H1 (cell line): ENCODE measurements at regions not wholly inside any gene's neighbourhood (a gene's known extent, or its start where the extent isn't known, plus 50 kb on each side); places are given as distances from the start of the nearest gene placed in this dataset.

Experiments used
- CTCF ChIA-PET: fragments of 300-600 bp; sonication (Branson Sonifier 250); formaldehyde crosslinking; loops from one replicate; lab custom pipeline; 2021; ENCODE audit not compliant: partially characterized antibody; lab: Charles Lee
- POLR2A ChIA-PET: fragments of 300-600 bp; sonication (Branson Sonifier 250); formaldehyde crosslinking; loops from one replicate; lab custom pipeline; 2021; ENCODE audit warnings: inconsistent platforms; ENCODE audit not compliant: partially characterized antibody; lab: Charles Lee
- DNase-seq, 2 experiments: peaks; one replicate each; pipeline versions ENCODE4 v3.0.0 to v3.0.0-alpha.2; 2010 to 2022; ENCODE audit warnings: low spot score in 2 of 2, low read depth in 1 of 2, mixed read lengths in 1 of 2
- FAIRE-seq: peaks from 2 replicates; lab custom pipeline; 2011; peaks lifted over from hg19 to GRCh38; lab: Jason Lieb, UNC
- H2AFZ ChIP-seq: 2 replicates; pipeline ENCODE4 v1.8.1; 2012; ENCODE audit warnings: low read length, inconsistent platforms
- H2AK5ac ChIP-seq: 2 replicates; pipeline ENCODE4 v1.6.1; 2013; ENCODE audit warnings: low read depth, low read length
- H2BK120ac ChIP-seq: replicated peaks from 2 replicates; pipeline ENCODE3; 2013; ENCODE audit warnings: low read depth, low read length, inconsistent platforms
- H2BK12ac ChIP-seq: 2 replicates; pipeline ENCODE4 v1.6.1; 2013; ENCODE audit warnings: low read depth, low read length
- H2BK15ac ChIP-seq: 2 replicates; pipeline ENCODE4 v1.6.1; 2013; ENCODE audit warnings: low read length
- H2BK20ac ChIP-seq: 2 replicates; pipeline ENCODE4 v1.6.1; 2013; ENCODE audit warnings: low read length
- H2BK5ac ChIP-seq: 2 replicates; pipeline ENCODE4 v1.6.1; 2013; ENCODE audit warnings: low read depth, low read length
- H3K14ac ChIP-seq: 2 replicates; pipeline ENCODE4 v1.6.1; 2013; ENCODE audit warnings: inconsistent platforms; ENCODE audit not compliant: insufficient read length
- H3K18ac ChIP-seq: 2 replicates; pipeline ENCODE4 v1.6.1; 2013; ENCODE audit warnings: low read length; ENCODE audit errors: extremely low read depth
- H3K23ac ChIP-seq: 2 replicates; pipeline ENCODE4 v1.6.1; 2013; ENCODE audit warnings: inconsistent platforms; ENCODE audit not compliant: insufficient read length
- H3K23me2 ChIP-seq: 2 replicates; pipeline ENCODE4 v1.6.1; 2013; ENCODE audit warnings: low read depth, low read length
- H3K27ac ChIP-seq: 2 replicates; pipeline ENCODE4 v1.6.1; 2011; ENCODE audit warnings: low read depth, low read length, inconsistent platforms
- H3K27me3 ChIP-seq, 4 experiments: replicated peaks in 1 of 4; 1 replicate in 1 of 4; 2 replicates in 3 of 4; pipeline versions ENCODE4 v1.6.1 to v1.8.1; 2011 to 2013; ENCODE audit warnings: low read length in 3 of 4, mild to moderate bottlenecking in 3 of 4, inconsistent platforms in 2 of 4, mixed read lengths in 2 of 4, moderate library complexity in 1 of 4; ENCODE audit not compliant: control insufficient read depth in 3 of 4, insufficient read depth in 3 of 4; ENCODE audit errors: extremely low read depth in 1 of 4
- H3K36me3 ChIP-seq, 4 experiments: 2 replicates each; pipeline versions ENCODE4 v1.6.1 to v1.8.1; 2011 to 2013; ENCODE audit warnings: mild to moderate bottlenecking in 4 of 4, low read length in 3 of 4, moderate library complexity in 2 of 4, control low read depth in 1 of 4, inconsistent platforms in 1 of 4; ENCODE audit not compliant: insufficient read depth in 4 of 4, control insufficient read depth in 2 of 4
- H3K4ac ChIP-seq: replicated peaks from 2 replicates; pipeline ENCODE3; 2013; ENCODE audit warnings: low read length, low read depth, mixed read lengths, inconsistent platforms; ENCODE audit not compliant: insufficient read length
- H3K4me1 ChIP-seq, 4 experiments: replicated peaks in 1 of 4; 1 replicate in 1 of 4; 2 replicates in 3 of 4; pipeline versions ENCODE4 v1.6.1 to v1.8.1; 2011 to 2013; ENCODE audit warnings: low read length in 3 of 4, inconsistent platforms in 2 of 4, mixed read lengths in 1 of 4; ENCODE audit not compliant: insufficient read depth in 4 of 4, control insufficient read depth in 3 of 4
- H3K4me2 ChIP-seq, 2 experiments: 2 replicates each; pipeline versions ENCODE4 v1.6.1 to v1.8.1; 2011 to 2013; ENCODE audit warnings: low read depth in 2 of 2, low read length in 2 of 2, control low read depth in 1 of 2, inconsistent platforms in 1 of 2, mild to moderate bottlenecking in 1 of 2; ENCODE audit not compliant: insufficient read depth in 1 of 2
- H3K4me3 ChIP-seq, 4 experiments: fragments of 200-600, 300-600 bp in 1 of 4; sonication (generic), shearing (Covaris generic), sonication (Bioruptor Twin) in 1 of 4; 2 replicates each; pipeline versions ENCODE4 v1.5.1 to v1.8.1; 2011 to 2016; ENCODE audit warnings: low read length in 4 of 4, low read depth in 3 of 4, control low read depth in 2 of 4, inconsistent platforms in 2 of 4, mild to moderate bottlenecking in 2 of 4, mixed read lengths in 1 of 4, moderate library complexity in 1 of 4; ENCODE audit not compliant: insufficient read depth in 2 of 4; ENCODE audit errors: extremely low read depth in 1 of 4
- H3K56ac ChIP-seq: replicated peaks from 2 replicates; pipeline ENCODE3; 2013; ENCODE audit warnings: low read depth, mild to moderate bottlenecking, mixed read lengths, low read length, inconsistent platforms; ENCODE audit not compliant: insufficient read length
- H3K79me1 ChIP-seq: 2 replicates; pipeline ENCODE4 v1.6.1; 2013; ENCODE audit warnings: low read depth, low read length, control low read depth
- H3K79me2 ChIP-seq, 2 experiments: 2 replicates each; pipeline versions ENCODE4 v1.6.1 to v1.8.1; 2012 to 2013; ENCODE audit warnings: low read length in 2 of 2, mild to moderate bottlenecking in 2 of 2, inconsistent platforms in 1 of 2; ENCODE audit not compliant: insufficient read depth in 2 of 2, control insufficient read depth in 1 of 2
- H3K9ac ChIP-seq, 4 experiments: replicated peaks in 1 of 4; 1 replicate in 1 of 4; 2 replicates in 3 of 4; pipeline versions ENCODE4 v1.6.1 to v1.8.1; 2011 to 2013; ENCODE audit warnings: low read depth in 3 of 4, low read length in 3 of 4, control low read depth in 2 of 4, mild to moderate bottlenecking in 2 of 4, moderate library complexity in 2 of 4, inconsistent platforms in 1 of 4; ENCODE audit errors: extremely low read depth in 1 of 4
- H3K9me3 ChIP-seq, 2 experiments: 2 replicates each; pipeline versions ENCODE4 v1.6.1 to v1.8.1; 2012 to 2013; ENCODE audit warnings: mild to moderate bottlenecking in 2 of 2, moderate library complexity in 2 of 2, control low read depth in 1 of 2, inconsistent platforms in 1 of 2, low read depth in 1 of 2, low read length in 1 of 2, mixed read lengths in 1 of 2; ENCODE audit not compliant: insufficient read depth in 2 of 2
- H4K20me1 ChIP-seq, 2 experiments: replicated peaks in 1 of 2; 2 replicates each; pipeline versions ENCODE3 to v1.8.1; 2011 to 2013; ENCODE audit warnings: inconsistent platforms in 2 of 2, low read length in 2 of 2, mild to moderate bottlenecking in 1 of 2; ENCODE audit not compliant: insufficient read depth in 2 of 2, control insufficient read depth in 1 of 2
- H4K5ac ChIP-seq: 2 replicates; pipeline ENCODE4 v1.6.1; 2013; ENCODE audit warnings: low read length, low read depth, mixed read lengths, inconsistent platforms; ENCODE audit not compliant: insufficient read length
- H4K8ac ChIP-seq: 2 replicates; pipeline ENCODE4 v1.8.0; 2013; ENCODE audit warnings: mild to moderate bottlenecking, moderate library complexity, low read length, inconsistent platforms; ENCODE audit not compliant: insufficient read depth; ENCODE audit errors: extremely low read depth
- H4K91ac ChIP-seq: replicated peaks from 2 replicates; pipeline ENCODE3; 2013; ENCODE audit warnings: low read length, mixed read lengths, inconsistent platforms; ENCODE audit not compliant: insufficient read length
- CBX5 ChIP-seq: fragments of 300-800, 300-1000 bp; sonication (generic); IDR thresholded peaks from 2 replicates; pipeline ENCODE4 v1.7.1; 2016; ENCODE audit warnings: antibody characterized with exemption, low read length, low read depth
- CEBPB ChIP-seq: IDR thresholded peaks from 2 replicates; pipeline ENCODE4 v1.6.1; 2012; ENCODE audit warnings: low read depth, low read length
- CTBP2 ChIP-seq: IDR thresholded peaks from 2 replicates; pipeline ENCODE4 v1.7.0; 2011; ENCODE audit warnings: borderline replicate concordance, mild to moderate bottlenecking, moderate library complexity, mixed read lengths, low read length; ENCODE audit not compliant: insufficient read depth, insufficient read length
- KDM5A ChIP-seq: fragments of 200-600 bp; IDR thresholded peaks from 2 replicates; pipeline ENCODE4 v1.7.1; 2012; ENCODE audit warnings: mild to moderate bottlenecking, low read length, inconsistent platforms, mixed read lengths
- RBBP5 ChIP-seq: IDR thresholded peaks from 2 replicates; pipeline ENCODE4 v1.7.1; 2012; ENCODE audit warnings: low read depth, mild to moderate bottlenecking, inconsistent platforms, low read length, moderate library complexity, borderline replicate concordance
- RNF2 ChIP-seq: fragments of 200-900, 300-1000 bp; sonication (generic); IDR thresholded peaks from 2 replicates; pipeline ENCODE4 v1.7.1; 2016; ENCODE audit warnings: borderline replicate concordance, low read depth, mild to moderate bottlenecking, antibody characterized with exemption, low read length; ENCODE audit not compliant: poor library complexity, severe bottlenecking; ENCODE audit errors: missing control alignments
- TCF12 ChIP-seq: IDR thresholded peaks from 2 replicates; pipeline ENCODE4 v1.6.1; 2011; ENCODE audit warnings: low read depth, mild to moderate bottlenecking, low read length
- USF2 ChIP-seq: IDR thresholded peaks from 2 replicates; pipeline ENCODE4 v1.6.1; 2011; ENCODE audit warnings: low read length, improper control_type of control experiment
- WGBS, 2 experiments: shearing (Covaris generic) in 1 of 2; methylation state at CpG; one replicate each; pipeline versions ENCODE4 v1.1.6 to v1.1.7; 2013 to 2015; ENCODE audit warnings: low lambda C conversion rate in 2 of 2, mixed read lengths in 2 of 2, inconsistent platforms in 1 of 2, low coverage in 1 of 2, missing lambda C conversion rate in 1 of 2; ENCODE audit not compliant: insufficient replicate concordance in 2 of 2, insufficient coverage in 1 of 2, insufficient read length in 1 of 2; ENCODE audit errors: extremely low coverage in 1 of 2, missing lambda C conversion rate in 1 of 2; 5-methylcytosine and 5-hydroxymethylcytosine counted together

GRCh38 chr4:24637173-24637572, 52.8 kb upstream of the DHX15 start:
- CTCF ChIA-PET, result no interaction called here
- POLR2A ChIA-PET, result no interaction called here
- Histone ChIP-seq H4K8ac (no peak overlapping the region), H2AFZ (no peak overlapping the region), H3K4me1 (no peaks in the 10 kb centered on the region), H2AK5ac (no peak overlapping the region), H3K56ac (no peak overlapping the region), H3K18ac (no peak overlapping the region), H3K27me3 (no peaks in the 10 kb centered on the region), H2BK5ac (no peak overlapping the region), H4K91ac (no peak overlapping the region), H3K4me2 (no peak overlapping the region), H3K4me3 (no peak overlapping the region), H2BK12ac (no peak overlapping the region), H2BK15ac (no peak overlapping the region), H3K23me2 (no peaks in the 10 kb centered on the region), H3K9me3 (no peaks in the 10 kb centered on the region), H3K27ac (no peak overlapping the region), H4K5ac (no peak overlapping the region), H3K4ac (no peak overlapping the region), H3K14ac (no peak overlapping the region), H2BK120ac (no peak overlapping the region), H3K36me3 (no peaks in the 10 kb centered on the region), H3K23ac (no peak overlapping the region), H3K79me1 (no peaks in the 10 kb centered on the region), H2BK20ac (no peak overlapping the region), H3K9ac (no peak overlapping the region), H4K20me1 (no peaks in the 10 kb centered on the region), H3K79me2 (no peaks in the 10 kb centered on the region)
- FAIRE-seq, result no peak
- WGBS, 2 experiments, result 90% methylated on average over 13 of the region's 13 CpGs; no CpG with 5 or more reads in 1 of the 2 experiments
- TF ChIP-seq CBX5, result no peak
- no peak for TF ChIP-seq KDM5A
- no peak for TF ChIP-seq CTBP2
- TF ChIP-seq CEBPB, result no peak
- no peak for TF ChIP-seq USF2
- TF ChIP-seq RNF2, result no peak
- no peak for TF ChIP-seq TCF12
- TF ChIP-seq RBBP5, result no peak
- DNase-seq, result no peak
